HG03565 (cell line): ENCODE measurements at regions not wholly inside any gene's neighbourhood (a gene's known extent, or its start where the extent isn't known, plus 50 kb on each side); places are given as distances from the start of the nearest gene placed in this dataset.

ENCODE experiments used
- ATAC-seq: cut with Tn5 transposase; IDR thresholded peaks from one replicate; pipeline ENCODE4 v1.9.1; 2021; ENCODE audit warnings: mild to moderate bottlenecking, moderate library complexity; ENCODE audit not compliant: unreplicated experiment

- no peak for ATAC-seq
Measured at GRCh38 chr11:45062115-45062514, 84.3 kb upstream of the PRDM11 start.

GRCh38 chr11:45062974-45063635 is 83.3 kb upstream of the PRDM11 start:
- ATAC-seq, result no peak

- ATAC-seq, result no peak
Measured at GRCh38 chr11:45063669-45064068, 82.8 kb upstream of the PRDM11 start.

- no peak for ATAC-seq
Measured at GRCh38 chr11:45067966-45068365, 78.5 kb upstream of the PRDM11 start.

GRCh38 chr11:45071232-45071631 is 75.2 kb upstream of the PRDM11 start:
- no peak for ATAC-seq

- no peak for ATAC-seq
Measured at GRCh38 chr11:45073685-45074141, 72.7 kb upstream of the PRDM11 start.

GRCh38 chr11:45075519-45075918 is 70.9 kb upstream of the PRDM11 start:
- ATAC-seq, result no peak

GRCh38 chr11:45075952-45076351 is 70.5 kb upstream of the PRDM11 start:
- no peak for ATAC-seq

- no peak for ATAC-seq
Measured at GRCh38 chr11:45076761-45077160, 69.7 kb upstream of the PRDM11 start.

- no peak for ATAC-seq
Measured at GRCh38 chr11:45078236-45079074, 68.0 kb upstream of the PRDM11 start.

- no peak for ATAC-seq
Measured at GRCh38 chr11:45079075-45079444, 67.4 kb upstream of the PRDM11 start.

GRCh38 chr11:45079567-45079942 is 66.9 kb upstream of the PRDM11 start:
- ATAC-seq, result no peak

- no peak for ATAC-seq
Measured at GRCh38 chr11:45079943-45080719, 66.3 kb upstream of the PRDM11 start.

GRCh38 chr11:45082744-45083543 is 63.5 kb upstream of the PRDM11 start:
- ATAC-seq, result no peak

GRCh38 chr11:45083544-45084087 is 62.8 kb upstream of the PRDM11 start:
- no peak for ATAC-seq

- no peak for ATAC-seq
Measured at GRCh38 chr11:45085646-45086501, 60.6 kb upstream of the PRDM11 start.

- ATAC-seq, result no peak
Measured at GRCh38 chr11:45086526-45086925, 59.9 kb upstream of the PRDM11 start.

GRCh38 chr11:45087086-45087899 is 59.1 kb upstream of the PRDM11 start:
- no peak for ATAC-seq

GRCh38 chr11:45087900-45088160 is 58.6 kb upstream of the PRDM11 start:
- no peak for ATAC-seq
